ENCODE measurements at regions not wholly inside any gene's neighbourhood (a gene's known extent, or its start where the extent isn't known, plus 50 kb on each side); places are given as distances from the start of the nearest gene placed in this dataset.

DNA sequence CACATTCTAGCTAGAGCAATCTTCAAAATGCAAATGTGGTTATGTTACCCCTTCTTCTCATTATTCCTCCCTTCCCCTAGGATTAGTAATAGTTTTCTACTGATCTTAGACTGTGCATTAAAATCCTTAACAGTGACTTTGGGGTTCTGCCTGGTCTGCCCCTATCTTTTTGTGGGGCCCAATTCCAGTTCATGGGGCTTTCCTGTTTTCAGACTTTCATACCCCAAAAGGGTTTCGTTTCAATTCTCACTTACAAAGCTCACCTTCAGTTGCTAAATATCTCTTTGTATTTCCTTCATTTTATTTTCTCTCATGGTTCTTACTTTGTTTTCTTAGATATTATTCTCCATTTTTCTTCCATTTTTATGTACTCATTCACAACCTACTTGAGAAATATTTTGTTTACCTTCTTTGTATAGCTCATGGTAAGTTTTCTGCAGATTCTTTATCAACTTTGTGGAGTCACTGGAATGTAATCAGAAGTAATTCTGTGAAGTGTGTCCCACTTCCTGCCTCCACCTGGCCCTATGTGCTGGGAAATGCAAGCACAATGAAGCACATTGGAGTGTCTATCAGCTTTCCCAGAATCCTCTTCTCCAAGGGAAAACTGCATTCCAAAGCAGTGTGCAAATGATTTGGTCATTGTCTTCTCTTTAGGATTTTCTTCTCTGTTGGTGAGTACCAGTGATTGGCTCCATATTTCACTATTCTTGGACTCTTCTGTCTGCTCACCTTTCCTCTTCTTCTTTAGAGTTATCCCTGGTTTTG lies 350.2 kb downstream of the ZNF326 start:
- no peak for TF ChIP-seq POLR2A (IDR thresholded peaks at IDR 0.05; ENCODE audit: extremely low read depth, insufficient read length)
- TF ChIP-seq, protein P1, sequence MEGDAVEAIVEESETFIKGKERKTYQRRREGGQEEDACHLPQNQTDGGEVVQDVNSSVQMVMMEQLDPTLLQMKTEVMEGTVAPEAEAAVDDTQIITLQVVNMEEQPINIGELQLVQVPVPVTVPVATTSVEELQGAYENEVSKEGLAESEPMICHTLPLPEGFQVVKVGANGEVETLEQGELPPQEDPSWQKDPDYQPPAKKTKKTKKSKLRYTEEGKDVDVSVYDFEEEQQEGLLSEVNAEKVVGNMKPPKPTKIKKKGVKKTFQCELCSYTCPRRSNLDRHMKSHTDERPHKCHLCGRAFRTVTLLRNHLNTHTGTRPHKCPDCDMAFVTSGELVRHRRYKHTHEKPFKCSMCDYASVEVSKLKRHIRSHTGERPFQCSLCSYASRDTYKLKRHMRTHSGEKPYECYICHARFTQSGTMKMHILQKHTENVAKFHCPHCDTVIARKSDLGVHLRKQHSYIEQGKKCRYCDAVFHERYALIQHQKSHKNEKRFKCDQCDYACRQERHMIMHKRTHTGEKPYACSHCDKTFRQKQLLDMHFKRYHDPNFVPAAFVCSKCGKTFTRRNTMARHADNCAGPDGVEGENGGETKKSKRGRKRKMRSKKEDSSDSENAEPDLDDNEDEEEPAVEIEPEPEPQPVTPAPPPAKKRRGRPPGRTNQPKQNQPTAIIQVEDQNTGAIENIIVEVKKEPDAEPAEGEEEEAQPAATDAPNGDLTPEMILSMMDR (IDR thresholded peaks at IDR 0.05; ENCODE audit: low read depth, low read length): no peak
